ENCODE measurements at regions not wholly inside any gene's neighbourhood (a gene's known extent, or its start where the extent isn't known, plus 50 kb on each side); places are given as distances from the start of the nearest gene placed in this dataset.
"Not testable (repeated sequence)": the region's sequence is repeated elsewhere in the genome, so short reads cannot be mapped to it uniquely, and the experiment has no call there.

DNA sequence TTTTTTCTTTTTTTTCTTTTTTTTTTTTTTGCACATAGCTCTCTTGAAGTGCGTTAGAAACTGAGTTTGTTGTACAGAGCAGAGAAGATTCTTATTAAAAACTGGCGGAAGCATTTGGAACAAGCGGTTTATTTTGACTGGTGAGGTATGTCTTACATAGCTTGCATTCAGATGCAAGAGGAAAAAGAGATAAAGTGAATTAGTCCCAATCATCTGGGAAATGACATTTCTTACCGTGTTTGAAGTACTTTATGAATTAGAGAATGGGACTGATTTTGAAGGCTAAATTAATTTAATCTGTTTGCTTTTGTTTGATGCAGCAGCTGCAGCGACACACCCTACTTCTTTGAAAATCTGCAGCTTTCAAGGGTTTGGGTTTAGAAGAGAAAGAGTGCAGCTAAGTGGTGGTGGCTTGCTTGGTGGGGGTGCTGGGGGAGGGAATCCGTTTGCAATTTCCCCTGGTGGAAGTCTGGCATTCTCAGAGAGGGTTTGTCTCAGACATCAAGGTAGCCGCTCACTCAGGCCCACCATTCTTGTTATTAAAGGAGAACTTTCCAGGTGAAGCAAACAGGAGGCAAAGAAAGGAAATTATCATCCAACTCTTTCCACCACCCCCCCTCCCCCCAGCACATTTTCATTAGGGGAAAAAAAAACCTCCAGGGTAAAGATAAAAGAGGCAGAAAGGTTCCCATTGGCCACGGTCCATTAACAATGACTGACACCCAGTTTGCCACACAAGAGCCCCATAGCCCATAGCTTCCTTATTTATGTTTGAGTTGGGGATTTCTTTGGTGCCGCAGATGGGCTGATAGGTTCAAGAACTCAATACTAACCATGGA lies 231.7 kb downstream of the SKIDA1 start:
- no peak for TF ChIP-seq POLR2AphosphoS5 (IDR thresholded peaks at IDR 0.05; ENCODE audit: borderline replicate concordance, low read depth, low read length)
- TF ChIP-seq EZH2 (IDR thresholded peaks at IDR 0.05), result no peak
- no peak for TF ChIP-seq FOXP2 (optimal IDR thresholded peaks at IDR 0.05; ENCODE audit: control extremely low read depth, extremely low read length, insufficient read depth)
- DNase-seq (ENCODE audit: low read depth, low spot score), result no peak
- no peaks in the 10 kb centered on the region for H3K9me3 ChIP-seq (ENCODE audit: low read depth, low read length)
- peak overlapping the region; percentile 74 for H3K4me3 ChIP-seq
- H3K9ac ChIP-seq (ENCODE audit: insufficient read length), result peak overlapping the region; percentile 28
- no peaks in the 10 kb centered on the region for H3K36me3 ChIP-seq (ENCODE audit: insufficient read depth, low read length)
- H3K27ac ChIP-seq, result peak overlapping the region; percentile 96

DNA sequence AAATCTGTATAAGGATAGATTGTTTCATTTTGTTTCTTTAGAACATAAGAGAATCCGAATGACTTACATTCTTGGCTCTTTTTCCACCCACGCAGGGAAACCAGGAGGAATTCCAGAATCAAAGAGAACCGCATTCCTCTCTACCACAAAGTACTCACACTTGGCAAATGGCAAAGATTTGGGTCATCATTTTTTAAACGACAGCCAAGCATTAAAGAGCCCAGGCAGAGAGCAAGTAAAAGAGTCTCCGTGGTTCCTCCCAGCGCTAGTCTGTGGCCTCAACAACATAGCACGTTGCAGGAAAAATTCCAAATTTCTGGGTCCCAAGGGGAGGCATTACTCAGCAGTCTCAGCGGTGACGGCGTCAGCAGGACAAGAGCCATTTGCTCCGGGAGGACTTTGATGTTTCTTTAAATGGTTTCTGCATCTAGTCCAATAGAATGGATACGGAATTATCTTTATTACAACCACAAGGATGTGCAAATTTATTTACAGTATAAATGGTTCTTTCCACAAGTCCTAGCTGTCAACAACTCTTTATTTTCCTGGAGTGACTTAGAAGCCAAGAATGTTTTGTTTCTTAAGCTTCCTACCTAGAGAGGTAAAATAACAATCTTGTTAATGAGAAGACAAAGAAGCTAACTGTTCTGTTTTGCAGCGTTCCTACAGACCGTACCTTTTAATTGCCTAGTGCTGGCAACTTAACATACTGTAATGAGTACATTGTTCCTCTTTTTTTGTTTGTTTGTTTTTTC lies 232.5 kb downstream of the SKIDA1 start:
- DNase-seq (ENCODE audit: low read depth, low spot score), result peak; percentile 75
- no peak for TF ChIP-seq EZH2 (IDR thresholded peaks at IDR 0.05)
- no peak for TF ChIP-seq FOXP2 (optimal IDR thresholded peaks at IDR 0.05; ENCODE audit: control extremely low read depth, extremely low read length, insufficient read depth)
- TF ChIP-seq POLR2AphosphoS5 (IDR thresholded peaks at IDR 0.05; ENCODE audit: borderline replicate concordance, low read depth, low read length), result no peak
- Histone ChIP-seq H3K9me3 (ENCODE audit: low read depth, low read length) (no peaks in the 10 kb centered on the region), H3K27ac (peak overlapping the region; percentile 96), H3K9ac (ENCODE audit: insufficient read length) (peak overlapping the region; percentile 65), H3K4me3 (peak overlapping the region; percentile 74), H3K36me3 (ENCODE audit: insufficient read depth, low read length) (no peaks in the 10 kb centered on the region)

DNA sequence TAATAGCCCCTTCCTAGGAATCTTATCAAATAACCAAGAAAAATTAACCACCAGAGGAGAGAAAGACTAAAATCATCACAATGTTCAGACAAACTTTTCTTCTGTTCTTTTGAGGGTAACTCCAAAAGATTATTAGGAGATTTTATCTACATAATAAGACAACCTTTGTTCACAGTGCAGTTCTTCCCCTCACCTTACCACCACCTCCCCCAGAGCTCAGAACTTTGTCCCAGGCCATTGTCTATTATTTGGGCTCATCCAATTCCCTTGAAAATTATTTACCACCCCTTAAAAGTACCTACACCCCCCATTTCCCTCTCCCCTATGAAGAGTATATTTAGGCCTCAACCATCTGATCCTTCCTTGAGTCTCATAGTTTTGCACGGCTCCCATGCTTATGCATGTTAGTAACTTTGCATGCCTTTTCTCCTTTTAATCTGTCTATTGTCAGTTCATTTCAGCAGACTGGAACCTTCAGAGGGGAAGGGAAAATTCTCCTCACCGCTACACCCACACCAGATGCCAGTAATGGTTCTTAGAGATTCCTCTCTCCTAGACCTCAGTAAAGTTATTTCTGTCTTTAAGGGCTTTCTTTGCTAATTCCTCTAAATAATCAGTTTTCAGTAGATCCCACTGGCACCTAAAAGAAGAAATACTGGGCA lies 234.9 kb downstream of the SKIDA1 start:
- H3K36me3 ChIP-seq (ENCODE audit: insufficient read depth, low read length), result no peaks in the 10 kb centered on the region
- no peak overlapping the region for H3K27ac ChIP-seq
- TF ChIP-seq FOXP2 (optimal IDR thresholded peaks at IDR 0.05; ENCODE audit: control extremely low read depth, extremely low read length, insufficient read depth), result no peak
- no peak for TF ChIP-seq POLR2AphosphoS5 (IDR thresholded peaks at IDR 0.05; ENCODE audit: borderline replicate concordance, low read depth, low read length)
- no peak for TF ChIP-seq EZH2 (IDR thresholded peaks at IDR 0.05)

DNA sequence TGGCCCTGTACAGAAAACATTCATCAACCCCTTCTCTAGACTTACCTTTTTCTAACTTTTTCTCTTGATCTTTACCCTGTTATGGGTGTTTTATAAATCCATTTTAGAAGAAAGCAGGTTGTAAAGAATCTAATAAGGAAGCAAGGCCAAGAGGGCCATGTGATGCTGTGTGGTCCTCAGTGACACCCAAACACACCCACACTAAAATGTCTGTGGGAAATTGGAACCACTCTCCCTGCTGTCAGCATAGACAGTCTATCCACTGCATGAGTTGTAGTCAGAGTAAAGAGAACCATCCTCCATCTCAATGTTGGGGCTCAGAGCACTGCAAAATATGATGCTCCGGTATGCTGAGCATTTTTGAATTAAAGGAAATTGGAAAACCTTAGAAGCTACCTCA lies 235.5 kb downstream of the SKIDA1 start:
- Histone ChIP-seq H3K36me3 (ENCODE audit: insufficient read depth, low read length) (no peaks in the 10 kb centered on the region), H3K4me3 (no peak overlapping the region), H3K9ac (ENCODE audit: insufficient read length) (no peak overlapping the region), H3K9me3 (ENCODE audit: low read depth, low read length) (no peaks in the 10 kb centered on the region), H3K27ac (no peak overlapping the region)
- TF ChIP-seq FOXP2 (optimal IDR thresholded peaks at IDR 0.05; ENCODE audit: control extremely low read depth, extremely low read length, insufficient read depth), result no peak
- TF ChIP-seq EZH2 (IDR thresholded peaks at IDR 0.05), result no peak
- TF ChIP-seq POLR2AphosphoS5 (IDR thresholded peaks at IDR 0.05; ENCODE audit: borderline replicate concordance, low read depth, low read length), result no peak
- no peak for DNase-seq (ENCODE audit: low read depth, low spot score)

More for the DNA sequence above, 234.9 kb downstream of the SKIDA1 start:
- DNase-seq (ENCODE audit: low read depth, low spot score), result no peak
- Histone ChIP-seq H3K9ac (ENCODE audit: insufficient read length) (no peak overlapping the region), H3K9me3 (ENCODE audit: low read depth, low read length) (no peaks in the 10 kb centered on the region), H3K4me3 (no peak overlapping the region)

DNA sequence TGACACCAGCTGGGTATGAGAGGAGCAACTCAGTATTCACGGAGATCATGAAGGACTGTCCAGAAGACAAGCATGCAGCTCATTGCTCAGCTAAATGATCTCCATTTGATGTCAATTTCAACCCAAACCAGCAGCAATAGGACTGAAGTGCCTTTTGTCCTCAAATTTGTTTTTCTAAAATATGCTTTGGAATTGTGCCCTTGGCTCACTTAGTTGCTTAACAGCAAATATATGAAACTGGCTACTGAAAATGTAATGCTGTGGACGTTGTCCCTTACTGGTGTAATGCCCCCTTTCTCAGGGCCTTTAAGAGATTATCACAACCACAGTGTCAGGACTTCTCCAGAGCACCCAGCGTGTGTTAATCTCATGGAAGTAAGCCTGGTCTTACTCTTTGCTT lies 236.2 kb downstream of the SKIDA1 start:
- Histone ChIP-seq H3K9me3 (ENCODE audit: low read depth, low read length) (no peaks in the 10 kb centered on the region), H3K27ac (no peak overlapping the region), H3K36me3 (ENCODE audit: insufficient read depth, low read length) (no peaks in the 10 kb centered on the region), H3K9ac (ENCODE audit: insufficient read length) (no peak overlapping the region), H3K4me3 (no peak overlapping the region)
- TF ChIP-seq EZH2 (IDR thresholded peaks at IDR 0.05), result no peak
- TF ChIP-seq FOXP2 (optimal IDR thresholded peaks at IDR 0.05; ENCODE audit: control extremely low read depth, extremely low read length, insufficient read depth), result no peak
- TF ChIP-seq POLR2AphosphoS5 (IDR thresholded peaks at IDR 0.05; ENCODE audit: borderline replicate concordance, low read depth, low read length), result no peak
- DNase-seq (ENCODE audit: low read depth, low spot score), result no peak

DNA sequence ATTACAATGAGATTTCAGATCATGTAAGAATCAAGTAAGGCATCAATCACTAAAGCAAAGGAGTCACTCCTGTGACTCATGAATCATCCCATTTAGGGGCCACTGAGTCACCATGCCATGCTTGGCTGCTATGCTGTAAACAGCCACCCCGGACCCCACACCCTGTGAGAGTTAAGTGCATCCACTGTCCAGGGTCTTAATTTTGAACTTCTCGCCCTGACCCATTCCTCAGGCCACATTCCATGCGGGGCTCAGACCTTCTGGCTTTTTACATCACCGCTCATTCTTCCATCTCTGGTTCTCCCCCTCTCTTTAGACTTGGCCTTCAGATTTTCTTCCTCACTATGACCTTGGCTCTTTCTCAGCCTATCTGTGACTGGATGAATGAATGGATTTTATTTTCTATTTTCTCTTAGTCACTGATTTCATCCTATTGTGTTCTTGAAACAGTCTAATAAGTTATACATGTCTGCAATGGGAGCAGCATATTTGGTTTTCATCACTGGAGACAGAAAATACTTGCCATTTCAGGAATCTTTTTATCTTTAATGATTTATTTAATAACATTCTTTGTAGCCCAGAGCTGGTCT lies 239.6 kb downstream of the SKIDA1 start:
- DNase-seq (ENCODE audit: low read depth, low spot score), result no peak

DNA sequence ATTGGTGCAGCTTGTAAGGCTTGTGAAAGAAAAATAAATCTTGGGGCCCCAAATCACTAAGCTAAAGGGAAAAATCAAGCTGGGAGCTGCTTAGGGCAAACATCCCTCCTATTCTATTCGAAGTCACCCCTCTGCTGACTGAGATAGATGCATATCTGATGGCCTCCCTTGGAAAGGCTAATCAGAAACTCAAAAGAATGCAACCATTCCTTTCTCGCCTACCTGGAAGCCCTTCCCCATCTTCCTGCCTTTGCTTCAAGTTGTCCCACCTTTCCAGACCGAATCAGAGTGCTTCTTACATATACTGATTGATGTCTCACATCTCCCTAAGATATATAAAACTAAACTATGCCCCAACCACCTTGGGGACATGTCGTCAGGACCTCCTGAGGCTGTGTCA lies 240.3 kb downstream of the SKIDA1 start:
- no peak overlapping the region for H3K27ac ChIP-seq
- H3K9ac ChIP-seq (ENCODE audit: insufficient read length), result no peak overlapping the region
- H3K36me3 ChIP-seq (ENCODE audit: insufficient read depth, low read length), result no peaks in the 10 kb centered on the region
- DNase-seq (ENCODE audit: low read depth, low spot score), result no peak
- H3K9me3 ChIP-seq (ENCODE audit: low read depth, low read length), result no peaks in the 10 kb centered on the region
- no peak overlapping the region for H3K4me3 ChIP-seq
- TF ChIP-seq POLR2AphosphoS5 (IDR thresholded peaks at IDR 0.05; ENCODE audit: borderline replicate concordance, low read depth, low read length), result no peak
- TF ChIP-seq EZH2 (IDR thresholded peaks at IDR 0.05), result no peak
- no peak for TF ChIP-seq FOXP2 (optimal IDR thresholded peaks at IDR 0.05; ENCODE audit: control extremely low read depth, extremely low read length, insufficient read depth)

More for the DNA sequence above, 239.6 kb downstream of the SKIDA1 start:
- Histone ChIP-seq H3K4me3 (no peak overlapping the region), H3K9me3 (ENCODE audit: low read depth, low read length) (no peaks in the 10 kb centered on the region), H3K36me3 (ENCODE audit: insufficient read depth, low read length) (no peaks in the 10 kb centered on the region), H3K27ac (no peak overlapping the region), H3K9ac (ENCODE audit: insufficient read length) (no peak overlapping the region)
- TF ChIP-seq EZH2 (IDR thresholded peaks at IDR 0.05), result no peak
- no peak for TF ChIP-seq FOXP2 (optimal IDR thresholded peaks at IDR 0.05; ENCODE audit: control extremely low read depth, extremely low read length, insufficient read depth)
- no peak for TF ChIP-seq POLR2AphosphoS5 (IDR thresholded peaks at IDR 0.05; ENCODE audit: borderline replicate concordance, low read depth, low read length)

DNA sequence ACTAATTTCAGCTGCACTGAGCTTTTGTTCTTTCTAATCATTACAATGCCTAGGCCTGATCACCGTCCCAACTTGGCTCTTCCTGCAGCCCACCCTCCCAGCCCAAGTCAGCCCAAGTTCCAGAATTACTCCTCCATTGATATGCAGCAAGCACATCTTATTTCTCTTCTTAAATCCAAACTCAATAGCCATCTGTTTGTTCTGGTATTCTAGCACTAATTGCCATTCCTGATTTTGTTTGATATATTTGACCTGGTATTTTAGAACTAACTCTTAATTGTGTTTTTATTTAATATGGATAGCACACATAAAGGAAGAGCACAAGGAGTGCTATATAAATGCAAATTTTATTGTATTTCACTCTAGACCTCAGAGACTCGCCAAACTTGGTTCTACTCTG lies 241.2 kb downstream of the SKIDA1 start:
- Histone ChIP-seq H3K36me3 (ENCODE audit: insufficient read depth, low read length) (no peaks in the 10 kb centered on the region), H3K27ac (no peak overlapping the region), H3K4me3 (no peak overlapping the region), H3K9me3 (ENCODE audit: low read depth, low read length) (no peaks in the 10 kb centered on the region), H3K9ac (ENCODE audit: insufficient read length) (no peak overlapping the region)
- TF ChIP-seq FOXP2 (optimal IDR thresholded peaks at IDR 0.05; ENCODE audit: control extremely low read depth, extremely low read length, insufficient read depth), result no peak
- no peak for TF ChIP-seq EZH2 (IDR thresholded peaks at IDR 0.05)
- no peak for TF ChIP-seq POLR2AphosphoS5 (IDR thresholded peaks at IDR 0.05; ENCODE audit: borderline replicate concordance, low read depth, low read length)
- DNase-seq (ENCODE audit: low read depth, low spot score), result no peak

DNA sequence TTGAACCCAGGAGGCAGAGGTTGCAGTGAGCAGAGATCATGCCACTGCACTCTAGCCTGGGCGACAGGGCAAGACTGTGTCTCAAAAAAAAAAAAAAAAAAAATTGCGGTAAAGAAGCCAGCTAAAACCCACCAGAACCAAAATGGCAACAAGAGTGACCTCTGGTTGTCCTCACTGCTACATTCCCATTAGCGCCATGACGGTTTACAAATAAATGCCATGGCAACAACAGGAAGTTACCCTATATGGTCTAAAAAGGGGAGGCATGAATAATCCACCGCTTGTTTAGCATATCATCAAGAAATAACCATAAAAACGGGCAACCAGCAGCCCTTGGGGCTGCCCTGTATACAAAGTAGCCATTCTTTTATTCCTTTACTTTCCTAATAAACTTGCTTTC lies 242.4 kb downstream of the SKIDA1 start:
- not testable (repeated sequence) for H3K4me3 ChIP-seq; H3K9me3 ChIP-seq (ENCODE audit: low read depth, low read length); H3K36me3 ChIP-seq (ENCODE audit: insufficient read depth, low read length); H3K9ac ChIP-seq (ENCODE audit: insufficient read length); DNase-seq (ENCODE audit: low read depth, low spot score); H3K27ac ChIP-seq

Measured in SK-N-MC (cell line).